ENCODE measurements at regions not wholly inside any gene's neighbourhood (a gene's known extent, or its start where the extent isn't known, plus 50 kb on each side); places are given as distances from the start of the nearest gene placed in this dataset.

GRCh38 chr6:25089442-25089841 lies 153.7 kb upstream of the RIPOR2 start:
- no peak for DNase-seq
- Histone ChIP-seq H3K36me3 (ENCODE audit: control insufficient read depth, insufficient read depth, low read length) (no peaks in the 10 kb centered on the region), H3K9ac (ENCODE audit: extremely low read depth, low read length, poor library complexity, severe bottlenecking) (no peak overlapping the region), H3K27ac (ENCODE audit: low read depth, low read length) (no peak overlapping the region), H3K27me3 (ENCODE audit: control insufficient read depth, insufficient read depth, low read length, poor library complexity, severe bottlenecking) (no peaks in the 10 kb centered on the region), H3K9me3 (ENCODE audit: control insufficient read depth, low read length) (no peaks in the 10 kb centered on the region), H3K4me3 (ENCODE audit: low read length) (no peak overlapping the region), H3K4me1 (ENCODE audit: control insufficient read depth, insufficient read depth, low read length) (no peaks in the 10 kb centered on the region)
- Mint-ChIP-seq H3K27ac (no peak overlapping the region), H3K36me3 (ENCODE audit: low read depth) (no peaks in the 10 kb centered on the region), H3K9me3 (no peaks in the 10 kb centered on the region), H3K4me3 (no peak overlapping the region), H3K27me3 (ENCODE audit: insufficient read depth) (no peaks in the 10 kb centered on the region), H3K4me1 (no peaks in the 10 kb centered on the region)
- 70 to 96% methylated on average over 1 to 2 of the region's 2 CpGs for WGBS, 2 experiments (ENCODE audit: insufficient coverage in 1 of 2, insufficient read length in 1 of 2)
- no peak for TF ChIP-seq CTCF (conservative IDR thresholded peaks at IDR 0.05)

DNA sequence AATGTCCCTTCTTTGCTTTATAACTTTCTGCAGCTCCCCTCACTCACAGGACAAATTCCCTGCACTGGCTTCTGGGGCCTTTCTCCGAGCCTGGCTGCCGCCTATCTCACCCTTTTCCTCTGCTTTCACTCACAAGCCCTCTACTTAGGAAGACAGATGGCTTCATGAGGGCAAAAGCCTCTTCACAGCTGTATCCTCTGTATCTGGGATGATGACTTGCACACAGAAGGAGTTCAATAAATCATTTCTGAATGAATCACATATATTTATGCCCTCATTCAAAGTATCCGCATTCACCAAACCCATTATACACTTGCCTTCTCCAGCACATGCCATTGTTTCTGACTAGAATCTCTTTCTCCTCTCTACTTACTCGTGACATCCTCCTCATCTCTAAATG lies 159.0 kb upstream of the RIPOR2 start:
- H3K4me1 Mint-ChIP-seq: no peaks in the 10 kb centered on the region
- no peaks in the 10 kb centered on the region for H3K36me3 ChIP-seq (ENCODE audit: control insufficient read depth, insufficient read depth, low read length)
- H3K4me3 Mint-ChIP-seq: no peak overlapping the region
- no peak overlapping the region for H3K9ac ChIP-seq (ENCODE audit: extremely low read depth, low read length, poor library complexity, severe bottlenecking)
- H3K9me3 Mint-ChIP-seq: no peaks in the 10 kb centered on the region
- no peaks in the 10 kb centered on the region for H3K36me3 Mint-ChIP-seq (ENCODE audit: low read depth)
- no peak for TF ChIP-seq CTCF (conservative IDR thresholded peaks at IDR 0.05)
- DNase-seq: no peak
- H3K4me1 ChIP-seq (ENCODE audit: control insufficient read depth, insufficient read depth, low read length): no peaks in the 10 kb centered on the region
- 87 to 93% methylated on average over 4 of the region's 4 CpGs for WGBS, 2 experiments (ENCODE audit: insufficient coverage in 1 of 2, insufficient read length in 1 of 2)
- no peak overlapping the region for H3K27ac Mint-ChIP-seq
- H3K27me3 ChIP-seq (ENCODE audit: control insufficient read depth, insufficient read depth, low read length, poor library complexity, severe bottlenecking): peaks cover 6% of the 10 kb centered on the region
- H3K4me3 ChIP-seq (ENCODE audit: low read length): no peak overlapping the region
- H3K27me3 Mint-ChIP-seq (ENCODE audit: insufficient read depth): peaks cover 3% of the 10 kb centered on the region
- H3K9me3 ChIP-seq (ENCODE audit: control insufficient read depth, low read length): no peaks in the 10 kb centered on the region
- no peak overlapping the region for H3K27ac ChIP-seq (ENCODE audit: low read depth, low read length)

DNA sequence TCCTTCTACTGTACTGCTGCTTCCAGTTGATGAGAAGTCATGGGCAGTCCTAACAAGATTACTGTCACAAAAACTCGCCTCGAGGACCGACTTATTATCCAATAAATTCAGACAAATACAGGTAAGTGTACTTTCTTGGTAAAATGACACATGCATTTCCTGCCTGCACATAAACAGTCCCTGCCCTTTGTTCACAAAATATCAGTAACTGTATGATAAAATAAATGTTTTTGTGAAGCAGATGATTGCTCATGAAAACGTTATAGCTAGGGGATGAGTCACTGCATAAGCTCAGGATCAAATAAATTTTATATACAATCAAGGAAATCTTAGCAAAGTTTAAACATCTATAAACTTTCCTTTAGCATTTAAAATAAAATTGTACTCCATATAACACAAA lies 164.5 kb upstream of the RIPOR2 start:
- no peak overlapping the region for H3K4me3 Mint-ChIP-seq
- no peak overlapping the region for H3K27ac ChIP-seq (ENCODE audit: low read depth, low read length)
- no peak overlapping the region for H3K9ac ChIP-seq (ENCODE audit: extremely low read depth, low read length, poor library complexity, severe bottlenecking)
- no peak for TF ChIP-seq CTCF (conservative IDR thresholded peaks at IDR 0.05)
- H3K9me3 Mint-ChIP-seq: no peaks in the 10 kb centered on the region
- H3K4me3 ChIP-seq (ENCODE audit: low read length): no peak overlapping the region
- no peak overlapping the region for H3K27ac Mint-ChIP-seq
- H3K36me3 Mint-ChIP-seq (ENCODE audit: low read depth): no peaks in the 10 kb centered on the region
- no peaks in the 10 kb centered on the region for H3K4me1 Mint-ChIP-seq
- no peaks in the 10 kb centered on the region for H3K9me3 ChIP-seq (ENCODE audit: control insufficient read depth, low read length)
- no peaks in the 10 kb centered on the region for H3K4me1 ChIP-seq (ENCODE audit: control insufficient read depth, insufficient read depth, low read length)
- H3K27me3 Mint-ChIP-seq (ENCODE audit: insufficient read depth): peaks cover 8% of the 10 kb centered on the region
- WGBS, 2 experiments (ENCODE audit: insufficient coverage in 1 of 2, insufficient read length in 1 of 2): 82% methylated on average over 4 of the region's 4 CpGs; no CpG with 5 or more reads in 1 of the 2 experiments
- peaks cover 8% of the 10 kb centered on the region for H3K27me3 ChIP-seq (ENCODE audit: control insufficient read depth, insufficient read depth, low read length, poor library complexity, severe bottlenecking)
- H3K36me3 ChIP-seq (ENCODE audit: control insufficient read depth, insufficient read depth, low read length): no peaks in the 10 kb centered on the region
- DNase-seq: no peak
